Fibroblast of mammary gland (primary cell): ENCODE measurements at regions not wholly inside any gene's neighbourhood (a gene's known extent, or its start where the extent isn't known, plus 50 kb on each side); places are given as distances from the start of the nearest gene placed in this dataset.
"Not testable (repeated sequence)": the region's sequence is repeated elsewhere in the genome, so short reads cannot be mapped to it uniquely, and the experiment has no call there.

Experiments
- DNase-seq: peaks from one replicate; pipeline ENCODE4 v3.0.0-alpha.2; 2010; ENCODE audit warnings: low read depth
- H3K4me3 ChIP-seq: 2 replicates; pipeline ENCODE4 v1.5.1; 2011; ENCODE audit warnings: low read depth, mild to moderate bottlenecking, low read length, moderate library complexity; ENCODE audit not compliant: control insufficient read depth
- CTCF ChIP-seq: conservative IDR thresholded peaks from 2 replicates; pipeline ENCODE4 v1.5.1; 2011; ENCODE audit warnings: low read depth, low read length, inconsistent platforms; ENCODE audit not compliant: control insufficient read depth, insufficient read depth

- H3K4me3 ChIP-seq: no peak overlapping the region
- no peak for TF ChIP-seq CTCF
- peak; percentile 28 for DNase-seq
Measured at GRCh38 chr16:22692034-22692433, 121.9 kb upstream of the HS3ST2 start.

- H3K4me3 ChIP-seq: no peak overlapping the region
- no peak for TF ChIP-seq CTCF
- DNase-seq: peak; percentile 30
Measured at GRCh38 chr16:22692916-22693637, 120.9 kb upstream of the HS3ST2 start.

- no peak overlapping the region for H3K4me3 ChIP-seq
- DNase-seq: no peak
- TF ChIP-seq CTCF: no peak
Measured at GRCh38 chr16:22693638-22694340, 120.2 kb upstream of the HS3ST2 start.

- no peak for TF ChIP-seq CTCF
- H3K4me3 ChIP-seq: no peak overlapping the region
- DNase-seq: peak; percentile 93
Measured at GRCh38 chr16:22694887-22695382, 119.0 kb upstream of the HS3ST2 start.

- not testable (repeated sequence) for DNase-seq, H3K4me3 ChIP-seq
Measured at GRCh38 chr16:22695773-22696172, 118.2 kb upstream of the HS3ST2 start.

GRCh38 chr16:22699356-22699755 lies 114.6 kb upstream of the HS3ST2 start:
- TF ChIP-seq CTCF: no peak
- DNase-seq: no peak
- no peak overlapping the region for H3K4me3 ChIP-seq

- no peak for DNase-seq
- TF ChIP-seq CTCF: no peak
- no peak overlapping the region for H3K4me3 ChIP-seq
Measured at GRCh38 chr16:22705799-22706198, 108.2 kb upstream of the HS3ST2 start.
